PC-9 (cell line): ENCODE measurements at regions not wholly inside any gene's neighbourhood (a gene's known extent, or its start where the extent isn't known, plus 50 kb on each side); places are given as distances from the start of the nearest gene placed in this dataset.

Source experiments
- EZH2 ChIP-seq: fragments of 200-600 bp; sonication (generic); IDR thresholded peaks from 2 replicates; pipeline ENCODE4 v1.8.0; 2017; ENCODE audit warnings: antibody characterized with exemption, low read depth
- TF ChIP-seq, protein P1 (sequence below): fragments of 200-600 bp; sonication (generic); conservative IDR thresholded peaks from 2 replicates; pipeline ENCODE4 v1.6.1; 2017; ENCODE audit warnings: mixed run types, antibody characterized with exemption, mild to moderate bottlenecking, moderate library complexity

DNA sequence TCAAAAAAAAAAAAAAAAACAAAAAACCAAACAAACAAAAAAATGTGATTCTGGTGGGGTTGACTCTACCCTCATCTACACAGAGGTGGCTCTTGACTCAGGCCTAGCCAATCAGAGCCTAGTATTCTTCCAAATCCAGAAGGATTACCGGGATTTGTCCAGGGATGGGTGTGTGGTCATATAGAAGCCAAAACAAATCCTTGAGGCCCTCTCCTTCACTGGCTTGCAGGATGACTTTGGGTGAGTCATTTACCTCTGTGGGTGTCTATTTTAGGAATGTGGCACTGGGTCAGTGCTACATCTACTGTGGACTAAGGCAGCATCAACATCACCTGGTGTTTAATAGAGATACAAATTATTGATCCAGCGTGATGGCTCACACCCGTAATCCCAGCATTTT is 93.2 kb upstream of the RBBP6 start:
- TF ChIP-seq, protein P1, sequence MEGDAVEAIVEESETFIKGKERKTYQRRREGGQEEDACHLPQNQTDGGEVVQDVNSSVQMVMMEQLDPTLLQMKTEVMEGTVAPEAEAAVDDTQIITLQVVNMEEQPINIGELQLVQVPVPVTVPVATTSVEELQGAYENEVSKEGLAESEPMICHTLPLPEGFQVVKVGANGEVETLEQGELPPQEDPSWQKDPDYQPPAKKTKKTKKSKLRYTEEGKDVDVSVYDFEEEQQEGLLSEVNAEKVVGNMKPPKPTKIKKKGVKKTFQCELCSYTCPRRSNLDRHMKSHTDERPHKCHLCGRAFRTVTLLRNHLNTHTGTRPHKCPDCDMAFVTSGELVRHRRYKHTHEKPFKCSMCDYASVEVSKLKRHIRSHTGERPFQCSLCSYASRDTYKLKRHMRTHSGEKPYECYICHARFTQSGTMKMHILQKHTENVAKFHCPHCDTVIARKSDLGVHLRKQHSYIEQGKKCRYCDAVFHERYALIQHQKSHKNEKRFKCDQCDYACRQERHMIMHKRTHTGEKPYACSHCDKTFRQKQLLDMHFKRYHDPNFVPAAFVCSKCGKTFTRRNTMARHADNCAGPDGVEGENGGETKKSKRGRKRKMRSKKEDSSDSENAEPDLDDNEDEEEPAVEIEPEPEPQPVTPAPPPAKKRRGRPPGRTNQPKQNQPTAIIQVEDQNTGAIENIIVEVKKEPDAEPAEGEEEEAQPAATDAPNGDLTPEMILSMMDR = no peak
- TF ChIP-seq EZH2 = no peak
